ENCODE measurements at regions not wholly inside any gene's neighbourhood (a gene's known extent, or its start where the extent isn't known, plus 50 kb on each side); places are given as distances from the start of the nearest gene placed in this dataset.
A peak's percentile ranks its signal among the peaks of the same experiment; 100 is the strongest.

GRCh38 chr4:13261486-13262257 is 222.5 kb downstream of the RAB28 start:
- 41 to 54% methylated on average over 1 of the region's 1 CpG for WGBS, 2 donors
- intact Hi-C loops (cut with DNase I), result no loop called here
- ATAC-seq (no peak), DNase-seq (no peak)
- no peaks in the 10 kb centered on the region for H3K36me3 ChIP-seq
- no peak for TF ChIP-seq CTCF (IDR thresholded peaks at IDR 0.05)
- H3K27ac ChIP-seq, result no peak overlapping the region
- no peaks in the 10 kb centered on the region for H3K9me3 ChIP-seq
- no peaks in the 10 kb centered on the region for H3K4me1 ChIP-seq
- H3K27me3 ChIP-seq, result no peaks in the 10 kb centered on the region
- no peak overlapping the region for H3K4me3 ChIP-seq

DNA sequence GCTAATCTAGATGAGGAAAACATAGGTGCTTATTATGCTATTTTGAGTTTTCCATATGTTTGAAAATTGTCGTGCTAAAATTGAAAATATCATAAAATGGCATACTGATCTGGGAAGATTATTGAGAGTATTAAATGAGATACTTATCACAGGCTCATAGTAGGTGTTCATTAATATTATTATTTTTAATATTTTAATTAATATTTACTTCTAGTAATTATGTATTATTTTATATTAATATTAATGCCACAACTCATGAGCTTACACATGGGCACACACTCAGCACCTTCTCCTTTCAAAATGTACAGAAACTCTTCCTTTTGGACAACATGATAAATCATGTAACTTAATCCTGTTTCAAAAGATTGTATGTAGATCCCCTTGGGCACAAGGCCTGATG is 223.6 kb downstream of the RAB28 start:
- H3K9me3 ChIP-seq, result no peaks in the 10 kb centered on the region
- no peak overlapping the region for H3K27ac ChIP-seq
- no peaks in the 10 kb centered on the region for H3K36me3 ChIP-seq
- no peak for DNase-seq
- intact Hi-C loops (cut with DNase I), result no loop called here
- TF ChIP-seq CTCF (IDR thresholded peaks at IDR 0.05), result no peak
- no peaks in the 10 kb centered on the region for H3K4me1 ChIP-seq
- no peaks in the 10 kb centered on the region for H3K27me3 ChIP-seq
- ATAC-seq, result no peak
- no peak overlapping the region for H3K4me3 ChIP-seq
- 90 to 91% methylated on average over 1 of the region's 1 CpG for WGBS, 2 donors

- Histone ChIP-seq H3K27ac (no peak overlapping the region), H3K27me3 (no peaks in the 10 kb centered on the region), H3K36me3 (no peaks in the 10 kb centered on the region), H3K4me1 (no peaks in the 10 kb centered on the region), H3K4me3 (no peak overlapping the region), H3K9me3 (peaks cover 0 to 35% (median 11%) of the 10 kb centered on the region in 11 donors)
- ATAC-seq, result no peak
- no peak for TF ChIP-seq CTCF (IDR thresholded peaks at IDR 0.05)
- WGBS, 2 donors, result 87% methylated on average over 3 of the region's 3 CpGs
- DNase-seq, result no peak
- intact Hi-C loops (cut with DNase I), result no loop called here
Observed at GRCh38 chr4:13250263-13250662, 233.9 kb downstream of the RAB28 start.

DNA sequence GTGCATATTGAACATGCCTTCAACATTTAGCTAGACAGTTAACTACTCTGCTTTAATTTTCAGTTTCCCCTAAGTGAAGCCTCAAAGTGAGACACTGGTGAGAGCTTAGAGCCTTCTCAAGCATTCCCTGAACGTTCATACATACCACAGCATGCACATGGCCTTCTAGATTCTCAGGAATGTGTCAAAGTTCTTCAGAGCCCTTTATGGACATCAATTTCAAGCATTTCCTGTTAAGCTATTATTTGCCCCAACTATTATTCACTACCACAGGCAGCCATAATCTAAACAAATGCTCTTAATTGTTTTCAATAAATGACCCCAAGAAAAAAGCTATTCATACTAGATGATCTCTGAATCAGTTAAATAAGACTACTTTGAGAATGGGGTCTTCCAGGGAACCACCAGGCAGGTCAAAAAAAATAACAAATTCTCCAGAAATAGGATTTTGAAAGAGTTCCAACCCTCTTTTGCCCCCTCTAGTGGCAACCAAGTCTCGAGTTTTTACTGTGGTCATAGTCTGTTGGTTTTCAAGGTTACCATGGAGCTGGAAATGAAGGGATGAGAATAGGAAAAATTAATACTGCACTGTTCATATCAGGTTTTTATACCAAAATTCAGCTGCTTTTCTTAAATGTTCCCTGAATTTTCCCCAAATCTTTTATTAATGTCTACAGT is 235.4 kb downstream of the RAB28 start:
- H3K27ac ChIP-seq, result no peak overlapping the region
- intact Hi-C loops (cut with DNase I), result no loop called here
- no peaks in the 10 kb centered on the region for H3K4me1 ChIP-seq
- peak in 4 of 9 donors; percentile 16 to 30 (median 17) for TF ChIP-seq CTCF (IDR thresholded peaks at IDR 0.05)
- H3K27me3 ChIP-seq, result no peaks in the 10 kb centered on the region
- H3K36me3 ChIP-seq, result no peaks in the 10 kb centered on the region
- WGBS, 2 donors, result 39 to 52% methylated on average over 2 of the region's 2 CpGs
- H3K9me3 ChIP-seq, result peaks cover 0 to 38% (median 11%) of the 10 kb centered on the region in 11 donors
- H3K4me3 ChIP-seq, result no peak overlapping the region
- DNase-seq, result no peak
- ATAC-seq, result no peak
